ENCODE measurements at regions not wholly inside any gene's neighbourhood (a gene's known extent, or its start where the extent isn't known, plus 50 kb on each side); places are given as distances from the start of the nearest gene placed in this dataset.

- no peak for TF ChIP-seq ZNF70 (CRISPR knock-in tag; IDR thresholded peaks at IDR 0.05)
- no peak for TF ChIP-seq ESRRG (CRISPR knock-in tag; IDR thresholded peaks at IDR 0.05)
- no peak for TF ChIP-seq TCF4 (CRISPR knock-in tag; IDR thresholded peaks at IDR 0.05; ENCODE audit: borderline replicate concordance)
- no peak for TF ChIP-seq ZNF8 (CRISPR knock-in tag; IDR thresholded peaks at IDR 0.05)
- TF ChIP-seq PPARA (CRISPR knock-in tag; IDR thresholded peaks at IDR 0.05; ENCODE audit: borderline replicate concordance): no peak
- TF ChIP-seq RARB (CRISPR knock-in tag; IDR thresholded peaks at IDR 0.05): no peak
- no peak for TF ChIP-seq CSRNP3 (CRISPR knock-in tag; IDR thresholded peaks at IDR 0.05)
- TF ChIP-seq ZFP30 (CRISPR knock-in tag; IDR thresholded peaks at IDR 0.05): no peak
- no peak for TF ChIP-seq ARNTL (CRISPR knock-in tag; IDR thresholded peaks at IDR 0.05; ENCODE audit: borderline replicate concordance, low read depth)
- no peak for TF ChIP-seq CSDC2 (CRISPR knock-in tag; IDR thresholded peaks at IDR 0.05)
- no peak for ATAC-seq
Observed at GRCh38 chr17:6303664-6304063, 131.3 kb downstream of the AIPL1 start.

- TF ChIP-seq CSDC2 (CRISPR knock-in tag; IDR thresholded peaks at IDR 0.05) (no peak), RARB (CRISPR knock-in tag; IDR thresholded peaks at IDR 0.05) (no peak), TSHZ2 (CRISPR knock-in tag; IDR thresholded peaks at IDR 0.05) (no peak), OSR1 (CRISPR knock-in tag; IDR thresholded peaks at IDR 0.05) (no peak), ZC3H10 (CRISPR knock-in tag; IDR thresholded peaks at IDR 0.05) (no peak), BACH2 (CRISPR knock-in tag; IDR thresholded peaks at IDR 0.05; ENCODE audit: borderline replicate concordance) (no peak), ZNF8 (CRISPR knock-in tag; IDR thresholded peaks at IDR 0.05) (no peak), POU6F1 (CRISPR knock-in tag; IDR thresholded peaks at IDR 0.05; ENCODE audit: borderline replicate concordance, low read depth) (no peak), ARNTL (CRISPR knock-in tag; IDR thresholded peaks at IDR 0.05; ENCODE audit: borderline replicate concordance, low read depth) (no peak), SNAI2 (CRISPR knock-in tag; IDR thresholded peaks at IDR 0.05) (no peak), ZNF70 (CRISPR knock-in tag; IDR thresholded peaks at IDR 0.05) (no peak)
- no peak for ATAC-seq
Observed at GRCh38 chr17:6299275-6299674, 135.6 kb downstream of the AIPL1 start.

- no peak for TF ChIP-seq PPARA (CRISPR knock-in tag; IDR thresholded peaks at IDR 0.05; ENCODE audit: borderline replicate concordance)
- TF ChIP-seq TSHZ2 (CRISPR knock-in tag; IDR thresholded peaks at IDR 0.05): no peak
- TF ChIP-seq ISL1 (CRISPR knock-in tag; IDR thresholded peaks at IDR 0.05): no peak
- no peak for TF ChIP-seq TOX (CRISPR knock-in tag; IDR thresholded peaks at IDR 0.05; ENCODE audit: borderline replicate concordance)
- TF ChIP-seq ZNF70 (CRISPR knock-in tag; IDR thresholded peaks at IDR 0.05): no peak
- TF ChIP-seq BACH2 (CRISPR knock-in tag; IDR thresholded peaks at IDR 0.05; ENCODE audit: borderline replicate concordance): no peak
- no peak for TF ChIP-seq ZFP3 (CRISPR knock-in tag; IDR thresholded peaks at IDR 0.05)
- no peak for TF ChIP-seq ZC3H10 (CRISPR knock-in tag; IDR thresholded peaks at IDR 0.05)
- TF ChIP-seq CSRNP3 (CRISPR knock-in tag; IDR thresholded peaks at IDR 0.05): no peak
- TF ChIP-seq RARB (CRISPR knock-in tag; IDR thresholded peaks at IDR 0.05): no peak
- no peak for TF ChIP-seq ZNF565 (CRISPR knock-in tag; conservative IDR thresholded peaks at IDR 0.05; ENCODE audit: low read depth)
- no peak for TF ChIP-seq GLIS3 (CRISPR knock-in tag; IDR thresholded peaks at IDR 0.05)
- no peak for TF ChIP-seq POU6F1 (CRISPR knock-in tag; IDR thresholded peaks at IDR 0.05; ENCODE audit: borderline replicate concordance, low read depth)
- no peak for TF ChIP-seq ZFP30 (CRISPR knock-in tag; IDR thresholded peaks at IDR 0.05)
- no peak for ATAC-seq
Observed at GRCh38 chr17:6297960-6298359, 137.0 kb downstream of the AIPL1 start.

All from SK-N-SH treated with all-trans-retinoic acid at 6 μM for 48 hours (cell line).